ENCODE measurements at regions not wholly inside any gene's neighbourhood (a gene's known extent, or its start where the extent isn't known, plus 50 kb on each side); places are given as distances from the start of the nearest gene placed in this dataset.

GRCh38 chr18:25927830-25928229, 162.6 kb downstream of the SS18 start:
- Histone ChIP-seq H3K27me3 (ENCODE audit: insufficient read depth, low read length, poor library complexity, severe bottlenecking) (no peaks in the 10 kb centered on the region), H4K20me1 (ENCODE audit: insufficient read depth, low read length, poor library complexity, severe bottlenecking) (no peaks in the 10 kb centered on the region), H3K4me2 (ENCODE audit: low read depth, low read length, poor library complexity, severe bottlenecking) (peak overlapping the region; percentile 18), H3K9ac (ENCODE audit: low read depth, low read length, poor library complexity, severe bottlenecking) (no peak overlapping the region), H2AFZ (ENCODE audit: low read length) (peak overlapping the region; percentile 66; the same call in 1 of the 2 replicates), H3K4me3 (ENCODE audit: low read length, poor library complexity, severe bottlenecking) (no peak overlapping the region), H3K9me2 (replicated peaks; ENCODE audit: low read depth, low read length) (no peaks in the 10 kb centered on the region), H3K4me1 (ENCODE audit: insufficient read depth, low read length, poor library complexity, severe bottlenecking) (peaks cover 9% of the 10 kb centered on the region), H3K9me3 (ENCODE audit: insufficient read depth, low read depth, low read length) (no peaks in the 10 kb centered on the region), H3F3A (ENCODE audit: low read depth) (no peaks in the 10 kb centered on the region), H3K36me3 (ENCODE audit: insufficient read depth, low read length) (no peaks in the 10 kb centered on the region), H3K79me2 (ENCODE audit: insufficient read depth, low read length) (no peaks in the 10 kb centered on the region)
- TF ChIP-seq CTCF (conservative IDR thresholded peaks at IDR 0.05; ENCODE audit: low read length), result no peak
- TF ChIP-seq EZH2phosphoT487 (IDR thresholded peaks at IDR 0.05; ENCODE audit: borderline replicate concordance), result no peak

GRCh38 chr18:25923193-25923592, 167.2 kb downstream of the SS18 start:
- Histone ChIP-seq H3K9me3 (ENCODE audit: insufficient read depth, low read depth, low read length) (no peaks in the 10 kb centered on the region), H3K4me1 (ENCODE audit: insufficient read depth, low read length, poor library complexity, severe bottlenecking) (peaks cover 9% of the 10 kb centered on the region), H4K20me1 (ENCODE audit: insufficient read depth, low read length, poor library complexity, severe bottlenecking) (no peaks in the 10 kb centered on the region), H3K9me2 (replicated peaks; ENCODE audit: low read depth, low read length) (no peaks in the 10 kb centered on the region), H2AFZ (ENCODE audit: low read length) (no peak overlapping the region), H3K27me3 (ENCODE audit: insufficient read depth, low read length, poor library complexity, severe bottlenecking) (no peaks in the 10 kb centered on the region), H3K79me2 (ENCODE audit: insufficient read depth, low read length) (no peaks in the 10 kb centered on the region), H3F3A (ENCODE audit: low read depth) (no peaks in the 10 kb centered on the region), H3K4me2 (ENCODE audit: low read depth, low read length, poor library complexity, severe bottlenecking) (no peak overlapping the region), H3K4me3 (ENCODE audit: low read length, poor library complexity, severe bottlenecking) (no peak overlapping the region), H3K9ac (ENCODE audit: low read depth, low read length, poor library complexity, severe bottlenecking) (no peak overlapping the region), H3K36me3 (ENCODE audit: insufficient read depth, low read length) (no peaks in the 10 kb centered on the region)
- TF ChIP-seq EZH2phosphoT487 (IDR thresholded peaks at IDR 0.05; ENCODE audit: borderline replicate concordance) (no peak), CTCF (conservative IDR thresholded peaks at IDR 0.05; ENCODE audit: low read length) (no peak)

GRCh38 chr18:25921677-25922421, 168.6 kb downstream of the SS18 start:
- H3K9me3 ChIP-seq (ENCODE audit: insufficient read depth, low read depth, low read length), result no peaks in the 10 kb centered on the region
- no peaks in the 10 kb centered on the region for H3K9me2 ChIP-seq (replicated peaks; ENCODE audit: low read depth, low read length)
- TF ChIP-seq EZH2phosphoT487 (IDR thresholded peaks at IDR 0.05; ENCODE audit: borderline replicate concordance), result no peak
- peak; percentile 91 for TF ChIP-seq CTCF (conservative IDR thresholded peaks at IDR 0.05; ENCODE audit: low read length)
- H2AFZ ChIP-seq (ENCODE audit: low read length), result peak overlapping the region; percentile 86
- H3K4me2 ChIP-seq (ENCODE audit: low read depth, low read length, poor library complexity, severe bottlenecking), result no peak overlapping the region
- no peaks in the 10 kb centered on the region for H3K79me2 ChIP-seq (ENCODE audit: insufficient read depth, low read length)
- H3F3A ChIP-seq (ENCODE audit: low read depth), result no peaks in the 10 kb centered on the region
- H4K20me1 ChIP-seq (ENCODE audit: insufficient read depth, low read length, poor library complexity, severe bottlenecking), result no peaks in the 10 kb centered on the region
- no peak overlapping the region for H3K9ac ChIP-seq (ENCODE audit: low read depth, low read length, poor library complexity, severe bottlenecking)
- H3K4me3 ChIP-seq (ENCODE audit: low read length, poor library complexity, severe bottlenecking), result no peak overlapping the region
- no peaks in the 10 kb centered on the region for H3K36me3 ChIP-seq (ENCODE audit: insufficient read depth, low read length)
- no peaks in the 10 kb centered on the region for H3K4me1 ChIP-seq (ENCODE audit: insufficient read depth, low read length, poor library complexity, severe bottlenecking)
- H3K27me3 ChIP-seq (ENCODE audit: insufficient read depth, low read length, poor library complexity, severe bottlenecking), result no peaks in the 10 kb centered on the region

Data from Loucy (cell line).